GM18505 (cell line): ENCODE measurements at regions not wholly inside any gene's neighbourhood (a gene's known extent, or its start where the extent isn't known, plus 50 kb on each side); places are given as distances from the start of the nearest gene placed in this dataset.
"Not testable (repeated sequence)": the region's sequence is repeated elsewhere in the genome, so short reads cannot be mapped to it uniquely, and the experiment has no call there.

Experiments
- ATAC-seq: cut with Tn5 transposase; IDR thresholded peaks from one replicate; pipeline ENCODE4 v1.9.1; 2021; ENCODE audit not compliant: unreplicated experiment
- POLR2A ChIP-seq: IDR thresholded peaks from 4 replicates; pipeline ENCODE4 v1.6.1; 2011; ENCODE audit warnings: borderline replicate concordance; ENCODE audit not compliant: insufficient read depth, insufficient read length; ENCODE audit errors: extremely low read depth

GRCh38 chr18:77380695-77381094 is 131.0 kb downstream of the GALR1 start:
- TF ChIP-seq POLR2A = no peak
- no peak for ATAC-seq

- ATAC-seq = no peak
- no peak for TF ChIP-seq POLR2A
These were observed 142.7 kb downstream of the GALR1 start for GRCh38 chr18:77392321-77392720.

DNA sequence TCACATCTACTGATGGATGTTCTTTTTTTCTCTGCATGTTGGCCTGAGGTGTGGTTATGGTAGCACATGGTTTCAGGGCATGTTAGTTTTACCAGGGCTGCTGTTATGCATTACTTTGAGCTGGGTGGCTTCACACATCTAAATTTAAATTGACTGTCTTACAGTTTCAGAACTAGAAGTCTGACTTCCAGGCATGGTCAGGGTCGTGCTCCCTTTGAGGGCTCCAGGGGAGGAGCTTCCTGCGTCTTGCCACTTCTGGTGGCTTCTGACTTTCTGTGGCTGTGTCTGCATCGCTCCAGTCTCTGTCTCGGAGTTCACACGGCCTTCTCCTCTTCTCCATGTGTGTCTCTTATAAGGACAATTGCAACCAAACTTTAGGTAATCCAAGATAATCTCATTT is 143.9 kb downstream of the GALR1 start:
- TF ChIP-seq POLR2A = no peak
- no peak for ATAC-seq

DNA sequence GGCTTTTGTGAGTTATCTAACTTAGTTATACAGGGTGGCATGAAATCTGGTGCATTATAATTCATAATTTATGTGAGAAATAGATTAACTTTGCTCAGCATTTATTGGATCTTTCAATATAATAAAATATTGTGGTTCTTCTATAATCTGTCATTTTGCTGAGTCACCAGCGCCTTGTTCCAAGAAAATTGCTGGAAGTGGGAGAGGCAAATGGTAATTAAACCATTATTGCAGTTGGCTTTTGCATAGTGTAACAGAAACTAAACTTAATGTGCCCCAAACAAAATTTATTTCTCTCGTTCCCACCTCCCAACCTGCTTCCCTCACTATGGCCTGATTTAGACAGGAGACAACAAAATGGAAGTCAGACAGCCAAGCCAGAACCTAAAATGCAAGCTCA is 146.3 kb downstream of the GALR1 start:
- no peak for ATAC-seq
- no peak for TF ChIP-seq POLR2A

DNA sequence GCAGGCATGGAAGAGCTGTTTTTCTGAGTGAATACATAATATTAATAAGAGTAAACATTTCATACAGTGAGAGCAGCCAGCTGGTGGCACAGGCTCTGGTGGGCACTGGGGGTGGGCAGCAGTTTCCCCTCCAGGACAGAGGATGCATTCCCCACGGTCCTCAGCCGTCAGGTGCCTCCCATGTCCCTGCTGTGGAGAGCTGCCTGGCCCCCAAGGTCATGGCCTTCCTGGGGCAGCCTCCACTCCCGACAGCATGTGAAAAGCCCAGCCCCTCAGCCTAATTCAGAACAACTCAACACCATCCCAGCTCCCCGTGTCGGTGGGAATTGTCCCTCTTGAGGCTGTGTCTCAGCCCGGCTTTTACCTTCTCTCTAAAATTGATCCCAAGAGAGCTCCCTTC is 147.4 kb downstream of the GALR1 start:
- no peak for ATAC-seq
- TF ChIP-seq POLR2A = no peak

DNA sequence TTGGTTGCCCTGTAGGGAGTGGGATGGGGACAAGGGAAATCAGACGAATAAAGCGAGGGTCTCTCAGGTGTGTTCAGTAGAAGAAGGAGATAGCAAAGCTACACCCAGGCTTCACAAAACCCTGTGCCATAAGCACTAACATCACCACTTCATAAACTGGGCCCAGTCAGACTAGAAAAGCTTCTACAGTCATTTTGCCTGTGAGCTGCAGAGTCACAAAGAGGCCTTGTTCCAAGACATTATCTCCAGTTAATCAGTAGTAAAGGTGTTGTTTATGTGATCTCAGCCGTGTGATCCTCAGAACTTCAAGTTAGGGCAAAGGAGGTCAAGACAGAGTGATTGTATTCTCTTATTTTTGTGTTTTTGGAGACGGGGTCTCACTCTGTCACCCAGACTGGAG is 148.0 kb downstream of the GALR1 start:
- no peak for TF ChIP-seq POLR2A
- no peak for ATAC-seq

DNA sequence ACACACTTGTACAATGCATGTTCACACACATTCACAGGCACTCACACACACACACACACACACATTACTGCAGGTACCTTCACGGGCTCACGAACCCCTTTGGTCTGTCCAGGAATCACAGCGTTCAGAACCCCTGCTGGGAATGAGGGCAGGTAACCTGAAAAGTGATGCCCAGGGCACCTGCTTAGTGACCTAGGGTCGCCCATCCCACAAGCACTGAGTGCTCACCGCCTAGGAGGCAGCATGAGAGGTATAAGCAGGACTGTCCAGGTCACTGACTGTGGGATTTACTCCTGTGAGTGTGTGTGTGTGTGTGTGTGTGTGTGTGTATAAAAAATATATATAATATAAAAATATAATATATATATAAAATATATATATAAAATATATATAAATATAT is 150.9 kb downstream of the GALR1 start:
- ATAC-seq = no peak
- TF ChIP-seq POLR2A = no peak

DNA sequence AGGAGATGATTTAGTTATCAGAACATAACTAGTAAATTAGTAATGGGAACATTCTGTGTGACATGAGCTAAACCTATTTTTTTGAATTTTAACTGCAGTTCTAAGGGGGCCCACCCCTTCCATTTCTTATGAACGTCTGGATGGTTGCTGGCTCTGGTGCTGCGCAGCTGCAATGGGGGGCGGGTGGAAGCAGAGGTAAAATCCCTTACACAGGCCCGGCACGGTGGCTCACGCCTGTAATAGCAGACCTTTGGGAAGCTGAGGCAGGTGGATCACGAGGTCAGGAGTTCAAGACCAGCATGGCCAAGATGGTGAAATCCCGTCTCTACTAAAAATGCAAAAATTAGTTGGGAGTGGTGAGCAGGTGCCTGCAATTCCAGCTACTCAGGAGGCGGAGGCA is 151.5 kb downstream of the GALR1 start:
- TF ChIP-seq POLR2A = no peak
- no peak for ATAC-seq

- ATAC-seq = no peak
- no peak for TF ChIP-seq POLR2A
These were observed 154.4 kb downstream of the GALR1 start for GRCh38 chr18:77403969-77404535.

DNA sequence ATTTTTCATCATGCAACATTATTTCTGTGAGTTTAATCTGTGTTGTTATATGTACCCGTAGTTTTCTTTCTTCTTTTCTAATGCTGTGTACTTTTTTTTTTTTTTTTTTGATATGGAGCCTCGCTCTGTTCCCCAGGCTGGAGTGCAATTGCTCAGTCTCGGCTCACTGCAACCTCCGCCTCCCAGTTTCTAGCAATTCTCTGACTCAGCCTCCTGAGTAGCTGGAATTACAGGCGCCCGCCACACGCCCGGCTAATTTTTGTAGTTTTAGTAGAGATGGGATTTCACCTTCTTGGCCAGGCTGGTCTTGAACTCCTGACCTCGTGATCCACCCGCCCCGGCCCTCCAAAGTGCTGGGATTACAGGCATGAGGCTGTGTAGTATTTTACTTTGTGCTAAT is 155.4 kb downstream of the GALR1 start:
- TF ChIP-seq POLR2A = no peak
- ATAC-seq = no peak

- no peak for TF ChIP-seq POLR2A
- ATAC-seq = no peak
These were observed 158.1 kb downstream of the GALR1 start for GRCh38 chr18:77407733-77408132.

DNA sequence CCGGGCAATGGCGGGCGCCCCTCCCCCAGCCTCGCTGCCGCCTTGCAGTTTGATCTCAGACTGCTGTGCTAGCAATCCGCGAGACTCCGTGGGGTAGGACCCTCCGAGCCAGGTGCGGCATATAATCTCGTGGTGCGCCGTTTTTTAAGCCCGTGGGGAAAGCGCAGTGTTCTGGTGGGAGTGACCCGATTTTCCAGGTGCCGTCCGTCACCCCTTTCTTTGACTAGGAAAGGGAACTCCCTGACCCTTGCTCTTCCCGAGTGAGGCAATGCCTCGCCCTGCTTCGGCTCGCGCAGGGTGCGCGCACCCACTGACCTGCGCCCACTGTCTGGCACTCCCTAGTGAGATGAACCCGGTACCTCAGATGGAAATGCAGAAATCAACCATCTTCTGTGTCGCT is 171.9 kb downstream of the GALR1 start:
- ATAC-seq = not testable (repeated sequence)

DNA sequence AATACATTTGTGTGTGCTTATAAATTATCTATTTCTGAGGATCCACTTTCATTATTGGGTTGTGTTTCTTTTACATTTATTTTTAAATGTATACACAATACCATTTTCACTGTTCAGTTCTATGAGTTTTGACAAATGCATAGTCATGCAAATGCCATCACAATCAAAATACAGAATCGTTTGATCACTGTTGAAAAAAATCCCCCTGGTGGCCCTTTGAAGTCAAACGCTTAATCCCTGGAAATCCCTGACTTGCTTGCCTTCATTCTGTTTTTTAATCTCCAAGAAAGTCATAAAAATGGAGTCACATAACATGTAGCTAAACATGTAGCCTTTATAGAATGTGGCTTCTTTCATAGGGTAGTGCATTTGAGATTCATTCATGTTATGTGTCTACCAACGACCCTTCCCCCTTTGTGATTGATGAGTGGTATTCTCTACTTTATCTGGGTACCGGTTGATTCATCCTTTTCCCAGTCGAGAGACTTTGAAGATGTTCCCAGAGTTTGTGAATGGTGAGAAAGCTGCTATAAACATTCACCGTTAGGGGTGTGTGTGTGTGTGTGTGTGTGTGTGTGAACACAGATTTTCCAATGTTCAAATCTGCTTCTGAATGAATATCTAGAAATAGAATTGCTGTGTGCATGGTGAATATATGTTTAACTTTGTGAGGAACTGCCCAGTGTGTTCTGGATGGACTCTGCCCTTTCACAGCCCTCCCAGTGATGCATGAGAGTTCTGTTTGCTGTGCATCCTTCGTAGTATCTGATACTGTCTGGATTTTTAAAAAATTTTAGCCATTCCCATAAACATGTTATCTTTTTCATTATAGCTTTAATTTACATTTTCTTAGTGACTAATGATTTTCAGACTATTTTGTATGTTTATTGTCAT is 173.6 kb downstream of the GALR1 start:
- no peak for ATAC-seq
- TF ChIP-seq POLR2A = no peak

- no peak for TF ChIP-seq POLR2A
- no peak for ATAC-seq
These were observed 183.4 kb downstream of the GALR1 start for GRCh38 chr18:77433076-77433475.
